NCI-H2081 (cell line): ENCODE measurements at regions not wholly inside any gene's neighbourhood (a gene's known extent, or its start where the extent isn't known, plus 50 kb on each side); places are given as distances from the start of the nearest gene placed in this dataset.

Experiments
- DNase-seq, 2 experiments: peaks; one replicate each; lab custom pipeline; 2025; lab: John Stamatoyannopoulos, UW

DNA sequence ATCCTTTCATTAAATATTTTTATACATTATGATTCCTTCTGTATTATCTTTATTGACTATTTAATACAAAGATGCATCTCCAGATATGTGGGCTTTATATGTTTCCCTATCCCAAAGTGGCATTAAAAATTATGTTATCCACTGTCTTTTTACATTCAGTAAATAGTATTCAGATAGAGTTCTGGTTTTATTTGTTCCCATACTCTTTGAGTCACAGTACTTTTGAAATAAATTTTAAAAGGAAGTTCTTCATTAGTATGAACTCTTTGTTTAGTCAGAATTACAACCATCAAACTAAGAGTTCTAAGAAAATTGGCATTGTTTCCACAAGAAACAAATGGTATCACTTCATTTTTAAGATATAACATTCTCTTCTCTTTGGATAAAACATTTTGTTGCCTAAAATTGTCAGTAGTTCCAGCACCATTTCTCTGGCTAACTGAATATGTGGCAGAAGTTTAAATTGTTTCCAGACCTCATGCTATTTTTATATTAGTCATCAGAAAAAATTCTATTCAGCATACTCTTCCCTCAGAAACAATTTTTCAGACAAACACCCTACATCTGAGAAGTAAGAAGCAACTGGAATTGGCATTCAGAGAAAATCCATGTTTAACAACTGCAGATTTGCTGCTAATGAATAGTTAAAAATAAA lies 88.5 kb upstream of the COL5A2 start:
- no peak for DNase-seq

DNA sequence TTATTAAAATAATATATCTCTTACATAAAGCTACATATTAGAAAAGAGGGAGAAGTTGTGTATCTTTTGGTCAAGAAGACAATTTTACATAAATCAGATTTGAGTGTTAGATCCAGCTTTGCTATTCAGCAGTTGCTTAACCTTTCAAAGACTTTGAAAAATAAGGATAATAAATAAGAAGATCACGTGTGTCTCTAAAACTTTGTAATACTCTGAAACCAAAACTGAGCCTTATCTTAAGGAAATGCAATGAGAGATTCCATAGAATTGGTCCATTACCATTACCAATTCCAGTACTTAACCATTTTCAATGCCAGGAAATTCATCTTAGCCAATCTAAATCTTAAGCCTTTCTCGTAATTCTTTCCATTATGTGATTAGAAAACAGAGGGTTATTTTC lies 89.2 kb upstream of the COL5A2 start:
- DNase-seq: no peak

GRCh38 chr2:189273734-189274133 lies 94.2 kb upstream of the COL5A2 start:
- no peak for DNase-seq

GRCh38 chr2:189274361-189274760 lies 94.8 kb upstream of the COL5A2 start:
- DNase-seq: no peak

GRCh38 chr2:189276277-189276676 lies 96.7 kb upstream of the COL5A2 start:
- no peak for DNase-seq

- DNase-seq: no peak
Measured at GRCh38 chr2:189281201-189281600, 101.6 kb upstream of the COL5A2 start.

DNA sequence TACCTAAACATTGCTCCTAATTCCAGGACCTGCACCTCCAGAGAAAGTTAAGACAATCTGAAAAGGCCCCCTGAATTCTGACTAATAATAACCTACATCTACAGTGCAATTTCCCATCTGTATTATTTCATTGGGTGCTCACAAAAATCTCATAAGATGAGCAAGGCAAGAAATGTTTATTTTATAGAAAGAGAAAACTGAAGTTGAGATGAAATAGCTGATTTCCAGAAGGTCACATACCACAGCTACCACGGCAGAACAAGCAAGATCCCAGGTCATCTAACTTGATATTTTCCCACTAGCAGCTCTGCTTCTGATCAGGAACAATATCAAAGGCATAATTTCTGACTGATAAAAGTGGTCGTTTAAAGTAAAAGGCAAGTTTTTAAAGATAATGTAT lies 105.8 kb upstream of the COL5A2 start:
- DNase-seq: no peak

DNA sequence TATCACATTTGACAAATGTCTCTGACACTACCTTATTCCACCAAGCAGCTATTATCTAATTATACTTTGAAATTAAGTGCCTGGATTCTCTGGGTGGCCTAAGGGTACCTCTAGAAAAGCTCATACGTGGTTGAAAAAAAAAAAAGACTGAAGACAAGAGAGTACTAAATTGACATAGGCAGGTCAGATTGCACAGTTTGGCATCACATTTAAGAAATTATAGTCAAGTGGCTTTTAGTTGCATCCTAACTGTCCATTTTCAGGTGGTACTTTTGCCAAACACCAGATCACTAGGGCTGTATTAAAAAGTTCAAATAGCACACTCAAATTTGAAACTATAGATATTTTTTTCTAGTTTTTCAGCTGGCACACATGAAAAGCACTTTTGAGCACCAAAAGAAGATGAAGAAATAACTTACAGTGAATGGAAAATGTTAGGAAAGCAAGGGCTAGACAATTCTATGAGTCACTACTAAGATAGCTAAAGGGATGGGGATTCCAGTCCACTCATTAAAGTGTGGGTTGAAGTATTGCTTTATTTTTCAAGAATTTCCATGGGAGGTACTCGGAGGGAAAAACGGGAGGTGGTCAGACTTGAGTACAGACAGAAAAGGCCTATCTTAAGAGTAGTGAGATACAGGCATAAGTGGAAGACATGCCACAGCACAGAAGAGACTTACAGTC lies 106.5 kb upstream of the COL5A2 start:
- DNase-seq: no peak

GRCh38 chr2:189287363-189287762 lies 107.8 kb upstream of the COL5A2 start:
- DNase-seq: no peak

GRCh38 chr2:189287982-189288521 lies 108.5 kb upstream of the COL5A2 start:
- peak in 1 of 2 experiments; percentile 8 for DNase-seq

DNA sequence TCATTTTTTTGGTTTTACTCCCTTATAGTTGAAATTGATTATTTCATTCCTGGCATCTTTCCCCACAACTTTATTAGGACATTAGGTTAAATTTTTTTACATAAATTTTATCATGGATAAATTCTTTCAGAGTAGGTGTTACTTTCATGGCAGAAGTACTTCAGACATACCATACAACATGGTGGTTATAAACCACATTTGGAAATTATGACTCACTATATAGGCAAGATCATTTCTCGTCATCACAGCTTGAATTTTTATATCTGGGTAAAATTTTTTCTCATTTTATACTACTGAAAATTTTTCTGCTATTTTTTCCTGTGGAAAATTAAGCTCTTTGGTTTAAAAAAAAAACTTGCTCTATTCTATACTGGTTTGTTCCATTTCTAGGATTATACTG lies 111.9 kb upstream of the COL5A2 start:
- no peak for DNase-seq

DNA sequence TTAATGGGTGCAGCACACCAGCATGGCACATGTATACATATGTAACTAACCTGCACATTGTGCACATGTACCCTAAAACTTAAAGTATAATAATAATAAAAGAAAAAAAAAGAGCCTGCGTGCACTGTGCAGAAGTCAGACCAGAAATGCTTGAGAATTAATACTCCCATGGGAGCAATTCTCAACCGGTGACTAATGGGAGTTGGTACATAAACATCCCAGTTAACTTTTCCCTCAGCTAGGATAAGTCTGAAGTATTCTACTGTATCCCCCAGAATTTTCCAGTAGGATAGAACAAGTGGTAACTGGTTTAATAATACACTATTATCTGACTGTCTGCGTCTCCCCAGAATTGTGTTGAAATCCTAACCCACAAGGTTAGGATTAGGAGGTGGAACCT lies 113.6 kb upstream of the COL5A2 start:
- no peak for DNase-seq

DNA sequence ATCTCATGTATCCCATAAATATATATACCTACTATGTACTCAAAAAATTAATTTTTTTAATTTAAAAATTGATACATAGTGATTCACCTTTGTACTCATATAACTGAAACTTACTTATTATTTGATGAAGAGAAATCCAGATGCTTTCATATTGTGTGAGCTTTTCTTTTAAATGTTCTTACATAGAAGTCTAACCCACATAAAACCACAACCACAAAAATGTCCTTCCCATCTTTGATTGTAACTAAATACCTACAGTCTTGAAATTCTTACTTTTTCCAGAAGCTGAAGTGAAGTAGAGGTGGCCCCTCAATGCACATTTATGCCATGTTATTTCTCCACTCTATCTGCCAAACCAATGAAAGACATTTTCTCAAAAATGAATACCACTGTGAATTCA lies 117.9 kb upstream of the COL5A2 start:
- no peak for DNase-seq

DNA sequence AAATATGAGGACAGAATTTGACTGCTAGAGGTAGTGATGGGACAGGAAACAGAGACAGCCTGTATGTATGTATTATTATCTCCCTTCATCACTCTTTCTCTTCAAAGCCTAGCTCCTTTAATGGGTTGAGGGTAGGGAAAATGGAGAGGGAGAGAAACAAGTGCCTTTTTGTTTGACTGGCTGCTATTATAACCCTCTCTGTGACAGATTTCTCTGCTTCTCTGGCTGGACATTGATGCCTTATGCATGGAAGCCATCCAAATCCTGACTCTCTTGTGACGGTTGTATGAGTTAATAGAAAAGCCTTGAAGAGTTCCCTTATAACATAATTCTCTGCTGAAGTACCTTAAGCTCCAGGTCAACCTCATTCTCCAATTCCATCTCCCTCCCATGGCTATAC lies 118.5 kb upstream of the COL5A2 start:
- no peak for DNase-seq

- no peak for DNase-seq
Measured at GRCh38 chr2:189298481-189298880, 118.9 kb upstream of the COL5A2 start.

DNA sequence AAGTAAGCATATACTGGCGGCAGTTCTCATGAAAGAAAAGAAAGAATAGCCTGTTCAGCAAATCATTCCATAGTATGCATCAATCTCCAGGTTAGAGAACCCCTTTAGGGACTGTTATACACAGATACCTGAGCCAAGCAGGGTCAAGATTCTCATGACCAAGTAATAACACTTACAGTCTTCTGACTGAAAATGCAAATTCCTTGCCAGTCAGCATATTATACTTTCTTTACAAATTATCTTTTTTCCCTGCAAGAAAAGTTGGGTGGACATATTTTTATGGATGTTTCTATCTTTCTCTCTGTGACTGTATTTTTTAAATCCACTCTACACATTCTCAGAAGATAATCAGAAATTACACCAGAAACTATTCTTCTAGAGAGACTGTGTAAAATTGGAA lies 120.4 kb upstream of the COL5A2 start:
- no peak for DNase-seq

GRCh38 chr2:189300916-189301315 lies 121.4 kb upstream of the COL5A2 start:
- DNase-seq: no peak

GRCh38 chr2:189302274-189302948 lies 122.8 kb upstream of the COL5A2 start:
- DNase-seq: no peak

- no peak for DNase-seq
Measured at GRCh38 chr2:189304360-189304759, 124.8 kb upstream of the COL5A2 start.

GRCh38 chr2:189305291-189305943 lies 125.9 kb upstream of the COL5A2 start:
- no peak for DNase-seq

DNA sequence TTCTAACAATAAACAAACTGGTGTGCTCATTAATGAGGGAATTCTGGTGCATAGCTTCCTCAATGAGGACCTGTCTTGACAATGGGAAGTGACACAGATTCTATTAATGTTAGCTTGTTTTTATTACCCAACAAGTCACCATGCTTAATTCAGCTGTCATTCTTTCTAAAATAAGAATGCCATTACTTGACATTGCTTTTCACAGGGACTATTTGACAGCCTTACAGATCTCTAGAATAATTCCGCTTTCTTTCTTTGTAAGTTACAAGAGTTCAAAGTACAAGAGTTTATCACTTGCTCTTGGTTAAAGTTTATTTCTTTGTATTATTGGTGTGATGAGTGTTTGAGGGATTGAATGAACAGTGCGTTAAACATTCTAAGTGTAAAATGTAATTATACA lies 127.0 kb upstream of the COL5A2 start:
- no peak for DNase-seq

- DNase-seq: no peak
Measured at GRCh38 chr2:189308056-189308790, 128.7 kb upstream of the COL5A2 start.
